OCI-LY1 (cell line): ENCODE measurements at regions not wholly inside any gene's neighbourhood (a gene's known extent, or its start where the extent isn't known, plus 50 kb on each side); places are given as distances from the start of the nearest gene placed in this dataset.

Experiments
- H2AFZ ChIP-seq: fragments of 200-600 bp; sonication (generic), shearing (Covaris generic); 2 replicates; pipeline ENCODE4 v1.6.0; 2014; ENCODE audit warnings: antibody characterized with exemption, mild to moderate bottlenecking, low read length
- H3F3A ChIP-seq: fragments of 200-600 bp; sonication (generic), shearing (Covaris generic); 2 replicates; pipeline ENCODE4 v1.6.0; 2014; ENCODE audit warnings: mild to moderate bottlenecking, antibody characterized with exemption, low read length, moderate library complexity; ENCODE audit not compliant: insufficient read depth
- H3K27ac ChIP-seq: fragments of 200-600 bp; sonication (generic); 2 replicates; pipeline ENCODE4 v1.5.1; 2014; ENCODE audit warnings: low read length, mixed run types, mild to moderate bottlenecking, low read depth; ENCODE audit not compliant: poor library complexity, severe bottlenecking
- H3K27me3 ChIP-seq: fragments of 200-600 bp; sonication (generic); 2 replicates; pipeline ENCODE4 v1.6.0; 2014; ENCODE audit warnings: antibody characterized with exemption, mild to moderate bottlenecking, low read length, moderate library complexity; ENCODE audit not compliant: insufficient read depth
- H3K36me3 ChIP-seq: fragments of 200-600 bp; sonication (generic); 2 replicates; pipeline ENCODE4 v1.6.1; 2014; ENCODE audit warnings: mild to moderate bottlenecking, antibody characterized with exemption, low read length, moderate library complexity, mixed read lengths; ENCODE audit not compliant: insufficient read depth
- H3K4me1 ChIP-seq: fragments of 200-600 bp; sonication (generic); 2 replicates; pipeline ENCODE4 v1.5.1; 2014; ENCODE audit warnings: mild to moderate bottlenecking, low read length, moderate library complexity; ENCODE audit not compliant: insufficient read depth, severe bottlenecking
- H3K4me2 ChIP-seq: fragments of 200-600 bp; sonication (generic), shearing (Covaris generic); 2 replicates; pipeline ENCODE4 v1.6.1; 2014; ENCODE audit warnings: low read length
- H3K4me3 ChIP-seq: fragments of 200-600 bp; sonication (generic); 2 replicates; pipeline ENCODE4 v1.5.1; 2014; ENCODE audit warnings: low read length, low read depth, mild to moderate bottlenecking, mixed read lengths; ENCODE audit not compliant: poor library complexity, severe bottlenecking
- H3K79me2 ChIP-seq: fragments of 200-600 bp; shearing (Covaris generic); 2 replicates; pipeline ENCODE4 v1.6.1; 2016; ENCODE audit warnings: mixed run types, low read length, mixed read lengths; ENCODE audit not compliant: insufficient read depth
- H3K9ac ChIP-seq: fragments of 200-600 bp; sonication (generic), shearing (Covaris generic); 2 replicates; pipeline ENCODE4 v1.6.1; 2014; ENCODE audit warnings: mild to moderate bottlenecking, low read length, mixed read lengths
- H3K9me2 ChIP-seq: fragments of 200-600 bp; sonication (generic), shearing (Covaris generic); 2 replicates; pipeline ENCODE4 v1.6.1; 2014; ENCODE audit warnings: low read depth, mild to moderate bottlenecking, low read length, mixed read lengths
- H3K9me3 ChIP-seq: fragments of 200-600 bp; shearing (Covaris generic); 2 replicates; pipeline ENCODE4 v1.6.1; 2014; ENCODE audit warnings: low read length, mixed read lengths
- H4K20me1 ChIP-seq: fragments of 200-600 bp; sonication (generic), shearing (Covaris generic); 2 replicates; pipeline ENCODE4 v1.6.0; 2016; ENCODE audit warnings: mild to moderate bottlenecking, low read length; ENCODE audit not compliant: insufficient read depth
- CTCF ChIP-seq: fragments of 200-600 bp; sonication (generic), shearing (Covaris generic); IDR thresholded peaks from 2 replicates; pipeline ENCODE4 v1.5.1; 2017; ENCODE audit warnings: mild to moderate bottlenecking, antibody characterized with exemption, low read length, moderate library complexity, mixed read lengths
- EZH2 ChIP-seq: fragments of 200-600 bp; sonication (generic), shearing (Covaris generic); IDR thresholded peaks from 2 replicates; pipeline ENCODE4 v1.8.0; 2017; ENCODE audit warnings: borderline replicate concordance, mixed run types, mild to moderate bottlenecking, antibody characterized with exemption, low read length, moderate library complexity, mixed read lengths

GRCh38 chr3:86738684-86739083 is 252.3 kb downstream of the VGLL3 start:
- no peaks in the 10 kb centered on the region for H3K79me2 ChIP-seq
- TF ChIP-seq EZH2 = no peak
- no peak for TF ChIP-seq CTCF
- H3K9me2 ChIP-seq = no peaks in the 10 kb centered on the region
- H3F3A ChIP-seq = no peaks in the 10 kb centered on the region
- no peaks in the 10 kb centered on the region for H4K20me1 ChIP-seq
- H3K9me3 ChIP-seq = no peaks in the 10 kb centered on the region
- H3K9ac ChIP-seq = no peak overlapping the region
- no peak overlapping the region for H2AFZ ChIP-seq
- H3K36me3 ChIP-seq = no peaks in the 10 kb centered on the region
- no peak overlapping the region for H3K4me2 ChIP-seq
- no peaks in the 10 kb centered on the region for H3K4me1 ChIP-seq
- no peak overlapping the region for H3K27ac ChIP-seq
- H3K4me3 ChIP-seq = no peak overlapping the region
- H3K27me3 ChIP-seq = no peaks in the 10 kb centered on the region

- H3K9me3 ChIP-seq = no peaks in the 10 kb centered on the region
- no peaks in the 10 kb centered on the region for H3K79me2 ChIP-seq
- no peaks in the 10 kb centered on the region for H3K4me1 ChIP-seq
- H3K4me3 ChIP-seq = no peak overlapping the region
- no peaks in the 10 kb centered on the region for H3K9me2 ChIP-seq
- no peak overlapping the region for H2AFZ ChIP-seq
- no peak overlapping the region for H3K4me2 ChIP-seq
- H3K36me3 ChIP-seq = no peaks in the 10 kb centered on the region
- TF ChIP-seq CTCF = no peak
- no peak for TF ChIP-seq EZH2
- H3K27me3 ChIP-seq = no peaks in the 10 kb centered on the region
- H3F3A ChIP-seq = no peaks in the 10 kb centered on the region
- H3K27ac ChIP-seq = no peak overlapping the region
- no peaks in the 10 kb centered on the region for H4K20me1 ChIP-seq
- no peak overlapping the region for H3K9ac ChIP-seq
Observed at GRCh38 chr3:86737517-86737916, 253.4 kb downstream of the VGLL3 start.

- Histone ChIP-seq H3K4me1 (no peaks in the 10 kb centered on the region), H3K9ac (no peak overlapping the region), H3K36me3 (no peaks in the 10 kb centered on the region), H4K20me1 (no peaks in the 10 kb centered on the region), H3K27me3 (no peaks in the 10 kb centered on the region), H3K9me2 (no peaks in the 10 kb centered on the region), H3K27ac (no peak overlapping the region), H3F3A (no peaks in the 10 kb centered on the region), H3K4me3 (no peak overlapping the region), H3K9me3 (no peaks in the 10 kb centered on the region), H3K79me2 (no peaks in the 10 kb centered on the region), H3K4me2 (no peak overlapping the region), H2AFZ (no peak overlapping the region)
- no peak for TF ChIP-seq CTCF
- no peak for TF ChIP-seq EZH2
Observed at GRCh38 chr3:86733257-86733656, 257.7 kb downstream of the VGLL3 start.
